MV-4-11 (cell line): ENCODE measurements at regions not wholly inside any gene's neighbourhood (a gene's known extent, or its start where the extent isn't known, plus 50 kb on each side); places are given as distances from the start of the nearest gene placed in this dataset.
"Not testable (repeated sequence)": the region's sequence is repeated elsewhere in the genome, so short reads cannot be mapped to it uniquely, and the experiment has no call there.

Source experiments
- DNase-seq: peaks from one replicate; lab custom pipeline; 2025; lab: John Stamatoyannopoulos, UW

DNA sequence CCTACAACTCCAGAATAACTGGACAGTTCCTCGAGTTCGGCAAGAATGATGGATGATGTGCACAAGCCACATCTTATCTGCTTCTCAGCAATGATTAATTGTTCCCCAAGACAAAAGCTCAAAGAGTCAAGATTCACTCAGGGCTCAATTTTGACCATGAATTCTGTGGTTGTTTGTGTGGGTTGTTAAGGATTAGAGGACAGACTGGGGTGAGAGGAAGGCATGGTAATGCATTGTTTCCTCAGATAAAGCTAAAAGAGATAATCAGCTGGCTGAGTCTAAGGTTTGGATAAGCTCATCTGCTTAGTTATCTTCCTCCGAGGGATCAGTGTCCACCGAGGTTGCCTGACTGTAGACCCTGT, 161.0 kb downstream of the CPEB2 start:
- no peak for DNase-seq

DNA sequence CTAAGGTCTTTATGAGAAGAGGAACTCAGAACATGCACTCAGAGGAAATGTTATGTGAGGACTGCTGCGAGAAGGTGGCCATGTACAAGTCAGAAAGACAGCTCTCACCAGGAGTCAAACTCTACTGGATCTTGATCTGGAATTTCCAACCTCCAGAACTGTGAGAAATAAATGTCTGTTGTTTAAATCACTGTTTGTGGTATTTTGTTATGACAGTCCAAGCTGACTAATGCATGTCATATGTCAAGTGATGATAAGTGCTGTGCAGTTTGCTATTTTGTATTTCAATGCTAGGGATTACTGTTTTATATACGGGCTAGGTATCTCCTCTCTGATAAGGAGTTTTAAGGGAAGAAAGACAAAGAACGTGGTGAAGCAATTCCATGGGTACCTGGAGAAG, 162.3 kb downstream of the CPEB2 start:
- DNase-seq, result no peak

DNA sequence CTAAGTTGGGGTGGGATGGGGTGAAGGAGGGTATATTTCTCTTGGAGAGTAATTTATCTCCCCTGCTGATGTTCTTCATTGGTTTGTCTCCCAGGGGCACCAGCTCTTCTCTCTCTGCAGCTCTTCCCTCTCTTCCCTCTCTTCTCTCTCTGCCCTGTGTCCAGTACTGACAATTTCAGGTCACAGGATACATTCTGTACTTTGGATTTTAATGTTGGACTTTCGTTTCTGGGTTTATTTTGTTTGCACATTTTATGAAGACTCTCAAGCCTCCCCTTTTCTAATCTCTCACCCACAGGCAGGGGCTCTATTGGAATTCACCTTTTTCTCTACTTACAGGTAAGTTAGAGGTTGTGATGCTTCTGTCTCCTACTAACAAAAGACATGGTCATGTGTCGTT, 165.5 kb downstream of the CPEB2 start:
- no peak for DNase-seq

DNA sequence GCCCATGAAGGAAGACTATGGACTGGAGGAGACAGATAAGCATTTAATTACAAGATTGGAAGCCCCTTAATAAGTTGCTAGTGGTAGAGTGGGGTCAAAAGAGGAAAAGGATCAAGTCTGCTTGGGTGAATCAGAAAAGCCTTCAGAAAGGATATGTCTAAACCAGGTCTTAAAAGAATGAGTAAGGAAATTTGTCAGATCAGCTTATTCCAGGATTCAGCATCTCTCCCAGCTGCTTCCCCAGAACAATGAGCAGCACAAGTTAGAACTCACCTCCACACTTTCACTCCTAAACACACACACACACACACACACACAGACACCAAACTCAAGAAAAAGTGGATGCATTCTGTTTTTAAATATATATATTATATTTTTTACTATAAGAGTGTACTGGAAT, 166.5 kb downstream of the CPEB2 start:
- no peak for DNase-seq

DNA sequence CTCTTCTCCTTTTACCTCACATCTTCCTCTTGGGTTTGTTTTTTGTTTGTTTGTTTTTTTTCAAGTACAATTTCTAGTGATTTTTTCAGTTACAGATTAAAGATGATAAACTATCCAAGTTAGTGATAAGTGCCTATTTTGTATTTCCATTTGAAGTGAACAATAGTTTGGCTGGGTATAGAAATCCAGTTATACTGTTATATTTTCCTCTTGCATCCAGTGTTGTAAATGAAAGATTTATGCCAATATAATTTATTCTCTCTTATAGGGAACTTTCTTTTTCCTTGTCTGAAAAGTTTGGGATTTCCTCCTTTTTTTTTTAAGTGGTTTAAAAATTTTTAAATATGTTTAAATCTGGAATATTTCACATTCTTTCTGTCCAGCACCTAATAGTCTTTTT, 169.4 kb downstream of the CPEB2 start:
- DNase-seq, result no peak

DNA sequence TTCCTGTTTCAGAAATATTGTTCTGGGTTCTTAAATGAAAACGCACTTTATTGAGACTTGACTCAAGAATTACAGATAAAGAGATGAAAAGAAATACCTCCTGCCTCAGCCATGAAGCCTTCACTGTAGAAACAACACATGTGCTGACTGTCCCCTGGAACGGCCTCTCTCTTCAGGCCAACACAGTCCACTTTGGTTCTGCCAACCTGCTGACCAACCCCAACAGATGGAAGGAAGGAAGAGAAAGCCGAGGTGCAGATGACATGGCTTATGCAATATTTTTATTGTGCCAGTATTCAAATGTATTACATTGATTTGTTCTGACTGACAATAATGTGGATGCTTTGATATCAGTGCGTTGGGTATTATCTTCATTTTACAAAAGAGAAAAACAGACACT, 171.0 kb downstream of the CPEB2 start:
- no peak for DNase-seq

DNA sequence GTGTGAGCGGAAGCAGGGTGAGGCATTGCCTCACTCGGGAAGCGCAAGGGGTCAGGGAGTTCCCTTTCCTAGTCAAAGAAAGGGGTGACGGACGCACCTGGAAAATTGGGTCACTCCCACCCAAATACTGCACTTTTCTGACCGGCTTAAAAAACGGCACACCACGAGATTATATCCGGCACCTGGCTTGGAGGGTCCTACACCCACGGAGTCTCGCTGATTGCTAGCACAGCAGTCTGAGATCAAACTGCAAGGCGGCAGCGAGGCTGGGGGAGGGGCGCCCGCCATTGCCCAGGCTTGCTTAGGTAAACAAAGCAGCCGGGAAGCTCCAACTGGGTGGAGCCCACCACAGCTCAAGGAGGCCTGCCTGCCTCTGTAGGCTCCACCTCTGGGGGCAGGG, 171.9 kb downstream of the CPEB2 start:
- not testable (repeated sequence) for DNase-seq

DNA sequence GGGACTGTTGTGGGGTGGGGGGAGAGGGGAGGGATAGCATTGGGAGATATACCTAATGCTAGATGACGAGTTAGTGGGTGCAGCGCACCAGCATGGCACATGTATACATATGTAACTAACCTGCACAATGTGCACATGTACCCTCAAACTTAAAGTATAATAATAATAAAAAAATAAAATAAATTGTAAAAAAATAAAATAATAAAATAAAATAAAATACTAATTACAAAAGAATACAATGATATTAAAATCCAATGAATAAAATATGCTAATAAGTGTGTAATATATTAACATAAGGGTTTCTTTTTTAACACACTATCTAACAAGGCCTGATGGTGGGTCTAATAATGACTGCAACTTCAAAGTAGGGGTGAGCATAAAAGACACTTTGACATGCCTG, 177.6 kb downstream of the CPEB2 start:
- not testable (repeated sequence) for DNase-seq

DNA sequence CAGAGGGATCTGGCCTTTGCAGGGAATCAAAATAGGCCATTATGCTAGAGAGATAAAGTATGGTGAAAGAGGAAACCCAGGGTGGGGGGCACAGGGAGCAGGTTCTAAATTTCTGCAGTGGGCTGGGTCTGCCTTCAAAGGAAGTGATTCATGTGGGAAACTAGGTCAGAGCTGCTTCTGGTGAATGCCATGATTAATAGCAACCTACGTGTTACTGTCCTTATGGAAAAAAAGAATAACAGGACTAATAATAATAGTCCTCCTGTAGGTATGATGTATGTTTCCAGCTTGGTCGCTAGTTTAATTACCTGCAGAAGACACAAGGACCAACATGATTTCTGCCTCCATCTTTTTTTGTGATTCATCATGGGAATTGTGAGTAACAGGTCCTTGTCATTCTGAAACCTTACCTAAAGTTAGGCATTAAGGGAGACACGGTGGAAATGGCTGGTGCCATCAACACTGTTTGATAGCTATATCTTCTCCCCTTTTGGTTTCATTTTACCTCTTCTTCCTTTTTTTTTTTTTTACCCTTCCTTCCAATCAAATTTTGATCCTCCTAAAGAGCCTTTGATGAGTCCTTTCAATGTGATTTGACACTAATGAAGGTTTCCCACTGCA, 180.4 kb downstream of the CPEB2 start:
- DNase-seq, result no peak

DNA sequence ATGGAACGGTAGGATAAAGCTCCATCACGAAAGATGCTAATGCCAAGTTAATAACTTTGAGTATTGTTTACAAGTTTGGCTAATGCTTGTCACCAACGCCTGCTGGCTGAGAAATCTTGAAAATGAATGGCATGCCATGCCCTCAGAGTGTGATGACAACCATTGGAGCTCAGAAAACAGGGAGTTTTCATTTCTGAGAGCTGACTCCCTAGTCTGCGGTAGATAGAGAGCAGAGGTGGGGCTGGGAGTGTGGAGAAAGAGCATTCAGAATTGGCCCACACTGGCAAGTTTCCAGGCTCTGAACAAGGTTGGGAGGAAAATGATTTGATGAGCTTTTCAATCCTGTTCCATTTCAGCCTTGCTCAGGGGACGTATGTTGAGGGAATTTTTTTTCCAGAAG, 183.9 kb downstream of the CPEB2 start:
- no peak for DNase-seq

DNA sequence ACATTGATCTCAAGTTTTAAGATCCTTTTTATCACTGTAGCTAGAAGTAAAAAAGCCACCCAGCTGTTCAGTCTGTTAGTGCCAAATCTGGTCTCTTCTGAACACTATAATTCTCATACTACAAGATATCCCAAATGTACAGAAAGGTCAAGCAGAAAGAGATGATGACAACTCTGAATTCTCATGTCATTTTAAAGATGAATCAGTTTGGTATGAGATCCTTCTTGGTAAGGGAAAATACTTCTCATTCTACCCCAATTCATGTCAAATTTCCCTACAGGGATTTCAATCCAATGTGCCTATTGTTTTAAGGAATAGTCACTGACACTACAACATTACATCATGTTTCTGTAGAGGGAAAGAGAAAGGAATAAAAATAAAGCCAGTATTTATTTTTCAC, 184.5 kb downstream of the CPEB2 start:
- no peak for DNase-seq

DNA sequence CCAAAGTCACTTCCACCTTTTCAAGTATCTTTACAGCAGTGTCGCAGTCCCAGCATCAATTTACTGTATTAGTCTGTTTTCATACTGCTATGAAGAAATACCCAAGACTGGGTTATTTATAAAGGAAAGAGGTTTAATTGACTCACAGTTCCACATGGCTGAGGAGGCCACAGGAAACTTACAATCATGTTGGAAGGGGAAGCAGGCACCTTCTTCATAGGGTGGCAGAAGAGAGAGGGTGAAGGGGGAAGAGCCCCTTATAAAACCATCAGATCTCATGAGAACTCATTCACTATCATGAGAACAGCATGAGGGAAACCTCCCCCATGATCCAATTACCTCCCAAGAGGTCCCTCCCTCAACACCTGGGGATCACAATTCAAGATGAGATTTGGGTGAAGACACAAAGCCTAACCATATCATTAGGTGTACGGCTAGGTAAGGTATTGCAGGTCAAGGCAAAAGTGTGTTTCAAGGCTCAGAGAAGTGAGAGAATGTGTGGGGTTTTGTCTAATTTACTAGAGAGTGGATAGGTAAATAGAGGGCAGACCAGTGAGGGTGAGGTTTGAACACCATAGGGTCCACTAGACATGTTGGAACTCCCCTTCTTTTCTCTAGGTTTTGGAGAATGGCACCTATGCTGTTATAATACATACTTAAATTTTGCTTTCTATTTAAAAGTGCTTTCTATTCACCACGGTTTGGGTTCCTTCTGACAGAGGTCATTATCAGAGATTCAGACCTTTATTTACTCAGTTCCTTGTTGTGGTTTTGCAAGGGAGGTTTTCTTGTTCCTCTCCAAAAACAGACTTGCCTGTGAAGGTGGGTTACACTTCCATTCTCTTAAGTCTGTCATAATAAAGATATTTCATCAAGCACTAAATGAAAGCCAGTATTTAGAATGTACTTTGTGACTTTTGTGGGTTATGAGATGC, 186.6 kb downstream of the CPEB2 start:
- DNase-seq, result peak; percentile 76

DNA sequence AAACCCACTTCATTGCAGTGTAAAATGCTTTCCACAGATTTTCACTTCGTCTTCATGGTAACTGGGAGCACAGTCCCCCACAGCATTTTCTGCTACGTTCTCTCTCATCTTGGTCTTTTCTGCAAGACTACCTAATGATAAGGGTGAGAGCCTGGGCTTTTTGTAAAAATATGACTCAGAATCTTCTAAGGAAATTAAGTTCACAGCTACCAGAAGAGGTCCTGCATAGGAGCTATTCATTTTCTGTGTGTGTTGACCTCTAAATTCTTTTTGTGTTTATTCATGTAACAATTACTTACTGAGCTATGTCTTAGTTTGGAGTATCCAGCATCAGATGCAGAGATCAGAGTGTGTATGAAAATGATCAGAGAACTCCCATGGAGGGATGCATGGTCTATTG, 192.2 kb downstream of the CPEB2 start:
- no peak for DNase-seq

DNA sequence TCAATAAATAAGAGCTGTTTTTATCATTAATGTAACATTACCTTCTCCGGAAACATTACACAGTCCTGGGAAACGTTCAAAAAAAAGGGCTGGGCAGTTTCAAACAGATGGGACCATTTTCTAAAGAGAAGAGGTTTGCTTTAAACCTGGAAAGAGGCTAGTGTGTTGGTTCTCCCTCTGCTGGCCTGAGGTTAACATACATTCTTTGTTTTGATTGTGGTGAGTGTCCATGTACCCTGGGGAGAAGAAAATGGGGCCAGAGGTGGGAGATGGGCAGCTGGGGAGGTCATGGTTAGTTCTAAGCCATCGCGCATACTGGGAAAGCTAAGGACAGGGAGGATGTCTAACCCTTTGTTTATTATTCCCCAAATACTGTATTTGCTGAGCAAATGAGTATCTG, 194.7 kb downstream of the CPEB2 start:
- DNase-seq, result no peak

DNA sequence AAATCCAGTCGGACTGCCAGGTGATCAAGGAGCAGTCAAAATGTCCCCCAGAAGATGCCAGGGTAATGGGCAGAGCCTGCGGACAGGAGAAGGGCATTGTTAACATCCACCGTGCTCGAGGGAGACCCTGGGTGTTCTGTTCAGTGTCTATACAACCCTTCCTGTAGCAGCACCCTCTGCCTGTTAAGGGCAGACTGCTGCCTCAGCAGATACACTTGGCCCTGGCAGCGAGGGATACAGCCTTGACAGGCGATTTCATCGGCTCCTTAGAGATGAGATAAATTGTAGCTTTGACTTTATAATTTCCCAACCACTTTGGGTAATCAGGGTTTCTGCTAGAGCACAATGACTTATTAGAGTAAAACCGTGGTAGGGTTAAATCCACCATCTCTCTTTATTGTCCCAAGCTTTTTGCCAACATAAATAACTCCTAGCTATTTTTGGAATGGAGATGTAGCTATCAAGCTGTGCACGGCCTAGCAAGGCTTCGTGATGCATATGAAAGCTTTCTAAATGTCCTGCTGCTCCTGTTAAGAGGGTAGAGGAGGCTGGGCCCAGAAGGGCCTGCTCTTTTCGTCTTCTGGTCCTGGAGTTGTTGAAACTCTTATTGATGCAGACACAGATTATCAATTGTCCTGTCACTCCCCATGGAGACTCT, 195.9 kb downstream of the CPEB2 start:
- no peak for DNase-seq

DNA sequence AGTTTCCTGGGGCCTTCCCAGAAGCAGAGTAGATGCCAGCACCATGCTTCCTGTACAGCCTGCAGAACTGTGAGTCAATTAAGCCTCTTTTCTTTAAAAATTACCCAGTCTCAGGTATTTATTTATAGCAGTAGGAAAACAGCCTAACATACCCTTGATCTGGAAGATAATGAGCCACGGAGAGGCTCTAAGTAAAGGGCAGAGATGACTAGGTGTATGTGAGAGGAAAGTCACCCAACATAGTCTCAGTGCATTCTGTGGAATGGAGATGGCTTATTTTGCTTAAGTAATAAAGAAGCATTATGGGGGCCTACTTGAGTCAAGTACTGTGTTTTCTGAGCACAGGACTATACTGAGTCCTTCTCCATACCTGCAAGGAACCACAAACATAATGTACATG, 199.5 kb downstream of the CPEB2 start:
- DNase-seq, result no peak

DNA sequence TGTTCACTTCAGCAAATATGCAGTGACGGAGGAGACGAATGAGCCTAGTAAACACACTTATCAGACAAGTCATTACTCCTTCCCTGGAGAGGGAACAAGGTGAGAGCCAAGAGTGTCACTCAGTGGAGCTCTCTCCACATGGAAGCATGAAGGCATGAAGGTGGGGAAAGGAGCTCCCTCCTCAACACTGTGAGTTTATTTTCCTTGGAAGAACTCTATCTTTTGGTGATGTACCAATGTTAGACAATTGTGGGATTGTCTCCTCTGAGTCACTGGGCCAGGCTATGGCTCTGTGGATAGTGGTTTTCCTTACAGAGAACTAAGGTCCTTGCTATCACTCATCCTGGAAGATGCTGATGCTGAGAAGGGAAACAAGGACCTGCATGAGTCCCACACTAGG, 200.2 kb downstream of the CPEB2 start:
- no peak for DNase-seq

DNA sequence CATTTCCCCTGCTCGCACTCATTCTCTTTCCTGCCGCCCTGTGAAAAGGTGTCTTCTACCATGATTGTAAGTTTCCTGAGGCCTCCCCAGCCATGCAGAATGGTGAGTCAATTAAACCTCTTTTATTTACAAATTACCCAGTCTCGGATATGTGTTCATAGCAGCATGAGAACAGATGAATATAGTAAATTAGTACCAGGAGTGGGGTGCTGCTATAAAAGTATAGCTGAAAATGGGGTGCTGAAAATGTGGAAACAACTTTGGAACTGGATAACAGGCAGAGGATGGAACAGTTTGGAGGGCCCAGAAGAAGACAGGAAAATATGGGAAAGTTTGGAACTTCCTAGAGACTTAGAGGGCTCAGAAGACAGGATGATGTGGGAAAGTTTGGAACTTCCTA, 204.2 kb downstream of the CPEB2 start:
- DNase-seq, result not testable (repeated sequence)

DNA sequence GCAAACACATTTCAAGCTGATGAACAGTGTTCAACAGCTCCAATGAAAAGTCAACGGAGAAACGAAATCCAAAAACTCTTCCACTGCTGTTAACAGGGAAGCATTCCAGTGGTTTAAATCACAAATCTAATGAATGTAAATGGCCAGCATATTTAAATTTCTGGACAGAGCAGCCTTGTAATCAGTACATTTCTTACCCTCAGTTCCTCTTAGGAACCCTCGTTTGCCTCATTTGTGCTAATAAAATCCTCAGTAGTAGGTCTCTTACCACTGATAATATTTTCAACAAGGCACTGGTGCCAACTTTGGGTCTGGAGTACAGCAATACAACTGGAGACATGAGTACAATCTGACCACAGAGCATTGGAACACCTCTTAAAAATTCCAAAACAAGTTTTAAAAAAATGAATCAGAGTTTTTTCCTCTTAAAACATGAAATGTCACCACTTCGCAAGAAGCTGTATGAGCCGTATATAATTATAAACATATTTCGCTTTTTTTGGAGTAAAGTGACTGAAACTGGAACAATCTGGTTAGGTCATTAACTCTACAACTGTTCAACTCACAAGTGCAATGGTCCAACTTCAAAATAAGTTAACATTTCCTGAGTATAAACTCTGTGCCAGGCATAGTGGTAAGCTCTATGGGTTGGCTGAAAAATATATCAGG, 211.2 kb downstream of the CPEB2 start:
- DNase-seq, result no peak

DNA sequence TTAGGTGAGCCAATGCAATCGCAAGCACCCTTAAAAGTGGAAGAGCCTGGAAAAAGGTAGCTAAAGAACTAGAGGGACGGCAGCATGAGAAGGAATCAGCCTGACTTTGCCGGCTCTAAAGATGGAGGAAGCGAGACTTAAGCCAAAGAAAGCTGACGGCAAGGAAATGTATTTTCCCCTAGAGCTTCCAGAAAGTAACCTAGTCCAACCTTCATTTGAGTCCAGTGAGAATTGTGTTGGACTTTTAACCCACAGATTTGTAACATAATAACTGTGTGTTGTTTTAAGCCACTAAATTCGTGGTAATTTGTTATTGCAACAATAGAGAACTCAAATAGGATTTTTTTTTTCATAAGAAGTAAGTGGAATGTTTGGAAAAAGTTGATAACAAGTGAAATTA, 212.7 kb upstream of the C1QTNF7 start:
- no peak for DNase-seq

DNA sequence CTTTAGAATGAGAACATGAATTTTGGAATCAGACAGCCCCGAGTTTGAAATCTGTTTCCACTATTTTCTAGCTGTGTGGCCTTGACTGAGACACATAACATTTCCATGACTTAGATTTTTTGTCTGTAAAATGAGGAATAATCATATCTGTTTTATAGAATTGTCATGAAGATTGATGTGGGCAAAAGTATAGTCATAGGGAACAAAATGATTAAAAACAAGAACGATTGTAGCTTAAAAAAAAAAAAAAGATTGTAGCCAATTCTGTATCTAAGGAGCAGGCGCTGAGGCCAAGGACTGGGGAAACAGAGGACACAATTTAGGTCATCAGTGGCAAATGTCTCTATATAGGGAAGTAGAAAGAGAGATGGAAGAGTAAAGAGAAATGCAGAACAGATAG, 201.6 kb upstream of the C1QTNF7 start:
- DNase-seq, result no peak

DNA sequence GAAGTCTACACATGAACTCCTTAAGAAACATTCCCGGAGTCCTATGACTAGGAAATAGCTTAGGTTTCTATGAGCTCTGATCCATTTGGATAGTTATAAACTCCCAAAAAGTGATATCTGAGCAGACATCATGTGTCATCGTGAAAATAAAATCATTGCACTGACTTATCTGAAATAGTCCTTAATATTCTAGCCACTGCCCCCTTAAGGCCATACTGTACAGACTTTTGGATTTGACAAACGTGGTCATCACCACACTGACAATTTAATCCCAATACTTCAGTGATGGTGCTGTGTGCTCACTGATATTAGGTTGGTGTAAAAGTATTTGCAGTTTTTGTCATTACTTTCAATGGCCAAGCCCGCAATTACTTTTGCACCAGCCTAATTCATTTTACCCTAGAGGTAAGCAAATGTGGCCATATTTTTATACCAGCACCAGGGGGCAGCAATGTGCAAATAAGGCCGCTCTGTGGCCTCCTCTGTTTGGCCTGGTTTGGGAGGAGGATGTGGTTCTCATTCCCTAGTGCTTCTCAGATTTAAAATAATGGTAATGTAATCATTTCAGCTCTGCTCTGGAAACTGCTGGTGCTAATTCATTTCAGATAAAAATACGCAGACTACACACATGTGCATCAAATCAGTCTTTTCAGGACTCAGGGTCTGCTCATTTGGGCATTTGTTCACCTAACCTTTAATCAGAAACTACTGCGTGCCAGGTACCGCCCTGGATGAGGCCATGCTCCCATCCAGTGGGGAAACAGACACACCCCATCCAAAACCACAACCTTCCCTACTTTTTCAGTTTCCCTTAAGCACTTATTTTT, 196.4 kb upstream of the C1QTNF7 start:
- DNase-seq, result peak; percentile 77
